ENCODE measurements at regions not wholly inside any gene's neighbourhood (a gene's known extent, or its start where the extent isn't known, plus 50 kb on each side); places are given as distances from the start of the nearest gene placed in this dataset.

DNA sequence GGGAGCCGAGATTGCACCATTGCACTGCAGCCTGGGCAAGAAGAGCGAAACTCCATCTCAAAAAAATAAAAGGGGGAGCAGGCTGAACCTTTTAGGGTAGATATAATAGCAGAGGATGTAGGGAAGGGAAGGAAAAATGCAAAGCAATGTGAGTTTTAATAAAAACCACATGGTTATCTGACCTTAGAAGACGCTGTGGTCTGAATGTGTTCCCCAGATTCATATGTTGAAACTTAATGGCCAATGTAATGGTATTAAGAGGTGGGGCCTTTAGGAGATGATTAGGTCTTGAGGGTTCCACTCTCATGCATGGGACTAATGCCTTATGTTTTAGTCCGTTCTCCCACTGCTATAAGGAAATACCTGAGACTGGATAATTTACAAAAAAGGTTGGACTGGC, 114.1 kb upstream of the STX18 start:
- no peaks in the 10 kb centered on the region for H3K27me3 ChIP-seq (ENCODE audit: insufficient read depth, low read depth)
- no peaks in the 10 kb centered on the region for H3K79me2 ChIP-seq (ENCODE audit: insufficient read depth, low read depth)
- H3K4me2 ChIP-seq: no peak overlapping the region
- no peak overlapping the region for H3K4me3 ChIP-seq (IDR thresholded peaks at IDR 0.05; ENCODE audit: insufficient read depth, low read depth, low read length)
- no peak overlapping the region for H3K27ac ChIP-seq
- H3K36me3 ChIP-seq (ENCODE audit: insufficient read depth): no peaks in the 10 kb centered on the region
- TF ChIP-seq, protein P1, sequence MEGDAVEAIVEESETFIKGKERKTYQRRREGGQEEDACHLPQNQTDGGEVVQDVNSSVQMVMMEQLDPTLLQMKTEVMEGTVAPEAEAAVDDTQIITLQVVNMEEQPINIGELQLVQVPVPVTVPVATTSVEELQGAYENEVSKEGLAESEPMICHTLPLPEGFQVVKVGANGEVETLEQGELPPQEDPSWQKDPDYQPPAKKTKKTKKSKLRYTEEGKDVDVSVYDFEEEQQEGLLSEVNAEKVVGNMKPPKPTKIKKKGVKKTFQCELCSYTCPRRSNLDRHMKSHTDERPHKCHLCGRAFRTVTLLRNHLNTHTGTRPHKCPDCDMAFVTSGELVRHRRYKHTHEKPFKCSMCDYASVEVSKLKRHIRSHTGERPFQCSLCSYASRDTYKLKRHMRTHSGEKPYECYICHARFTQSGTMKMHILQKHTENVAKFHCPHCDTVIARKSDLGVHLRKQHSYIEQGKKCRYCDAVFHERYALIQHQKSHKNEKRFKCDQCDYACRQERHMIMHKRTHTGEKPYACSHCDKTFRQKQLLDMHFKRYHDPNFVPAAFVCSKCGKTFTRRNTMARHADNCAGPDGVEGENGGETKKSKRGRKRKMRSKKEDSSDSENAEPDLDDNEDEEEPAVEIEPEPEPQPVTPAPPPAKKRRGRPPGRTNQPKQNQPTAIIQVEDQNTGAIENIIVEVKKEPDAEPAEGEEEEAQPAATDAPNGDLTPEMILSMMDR (conservative IDR thresholded peaks at IDR 0.05; ENCODE audit: low read depth, low read length): no peak
- H2AFZ ChIP-seq (ENCODE audit: low read depth): no peak overlapping the region
- H3K9ac ChIP-seq: no peak overlapping the region
- H4K20me1 ChIP-seq (ENCODE audit: insufficient read depth): no peaks in the 10 kb centered on the region
- H3K4me1 ChIP-seq (ENCODE audit: low read depth, poor library complexity, severe bottlenecking): no peaks in the 10 kb centered on the region

DNA sequence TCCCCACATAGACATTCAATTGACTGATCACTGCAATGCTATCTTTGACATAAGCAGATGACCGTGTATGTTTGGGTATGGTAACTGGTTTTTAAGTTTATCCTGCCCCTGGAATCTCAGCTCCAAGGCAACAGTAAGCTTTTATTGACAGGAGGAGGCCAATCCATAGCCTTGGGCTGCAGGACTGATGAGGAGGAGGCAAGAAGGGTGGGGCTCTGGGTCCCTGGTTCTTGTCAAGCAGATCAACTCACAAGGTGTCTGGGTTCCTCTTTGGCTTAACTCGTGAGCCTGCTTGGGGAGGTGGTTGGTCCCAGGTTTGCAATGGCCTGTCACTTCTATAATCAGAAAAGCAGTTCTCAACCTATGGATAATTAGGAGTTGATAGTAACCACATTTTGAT, 113.2 kb upstream of the STX18 start:
- Histone ChIP-seq H3K27ac (no peak overlapping the region), H3K4me2 (no peak overlapping the region), H3K36me3 (ENCODE audit: insufficient read depth) (no peaks in the 10 kb centered on the region), H3K27me3 (ENCODE audit: insufficient read depth, low read depth) (no peaks in the 10 kb centered on the region), H2AFZ (ENCODE audit: low read depth) (no peak overlapping the region), H3K4me1 (ENCODE audit: low read depth, poor library complexity, severe bottlenecking) (no peaks in the 10 kb centered on the region), H3K9ac (no peak overlapping the region), H3K79me2 (ENCODE audit: insufficient read depth, low read depth) (no peaks in the 10 kb centered on the region), H3K4me3 (IDR thresholded peaks at IDR 0.05; ENCODE audit: insufficient read depth, low read depth, low read length) (no peak overlapping the region), H4K20me1 (ENCODE audit: insufficient read depth) (no peaks in the 10 kb centered on the region)
- TF ChIP-seq, protein P1 (conservative IDR thresholded peaks at IDR 0.05; ENCODE audit: low read depth, low read length): no peak

DNA sequence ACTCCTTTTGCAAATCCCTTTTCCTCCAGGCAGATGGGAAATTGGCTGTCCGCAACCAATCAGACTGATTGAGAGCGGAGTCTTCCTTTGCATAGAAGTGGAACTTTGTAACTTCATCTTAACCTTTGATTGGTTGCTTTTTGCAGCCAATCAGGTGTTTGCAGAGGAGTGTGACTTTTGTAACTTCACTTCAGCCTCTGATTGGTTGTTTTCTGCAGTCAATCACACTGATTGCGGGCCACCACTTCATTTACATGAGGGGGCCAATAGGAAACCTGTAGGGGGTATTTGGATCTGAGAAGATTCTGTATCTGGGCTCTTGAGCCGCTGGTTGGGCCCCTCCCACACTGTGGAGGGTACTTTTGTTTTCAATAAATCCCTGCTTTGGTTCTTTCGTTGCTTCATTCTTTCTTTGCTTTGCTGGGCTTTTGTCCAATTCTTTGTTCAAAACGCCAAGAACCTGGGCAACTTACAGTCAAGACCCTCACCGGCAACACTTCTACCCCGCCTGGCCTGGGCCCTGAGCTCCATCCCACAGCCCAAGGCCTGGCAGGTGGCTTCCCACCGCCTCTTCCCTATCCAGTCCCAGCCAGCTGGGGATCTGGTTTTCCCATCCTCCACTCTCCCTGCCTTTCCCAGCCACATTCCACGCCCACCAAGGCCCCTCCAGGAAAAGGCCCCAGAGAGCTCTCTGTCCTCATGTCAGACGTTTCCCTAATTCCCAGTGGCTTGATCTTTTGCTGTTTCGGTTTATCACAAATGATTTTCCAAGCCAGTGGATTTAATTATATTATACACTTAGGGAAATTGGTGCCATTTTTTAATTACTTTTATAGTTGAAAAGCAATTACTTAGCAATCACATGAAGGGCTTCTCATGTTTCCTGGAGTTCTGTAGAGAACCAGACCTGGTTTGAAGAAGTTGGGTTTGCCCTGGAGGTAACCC, 110.2 kb upstream of the STX18 start:
- Histone ChIP-seq H3K4me3 (IDR thresholded peaks at IDR 0.05; ENCODE audit: insufficient read depth, low read depth, low read length) (no peak overlapping the region), H3K4me2 (no peak overlapping the region), H3K36me3 (ENCODE audit: insufficient read depth) (no peaks in the 10 kb centered on the region), H3K4me1 (ENCODE audit: low read depth, poor library complexity, severe bottlenecking) (no peaks in the 10 kb centered on the region), H3K79me2 (ENCODE audit: insufficient read depth, low read depth) (no peaks in the 10 kb centered on the region), H3K9ac (no peak overlapping the region), H2AFZ (ENCODE audit: low read depth) (no peak overlapping the region), H3K27me3 (ENCODE audit: insufficient read depth, low read depth) (no peaks in the 10 kb centered on the region), H3K27ac (no peak overlapping the region), H4K20me1 (ENCODE audit: insufficient read depth) (no peaks in the 10 kb centered on the region)
- TF ChIP-seq, protein P1 (conservative IDR thresholded peaks at IDR 0.05; ENCODE audit: low read depth, low read length): no peak

DNA sequence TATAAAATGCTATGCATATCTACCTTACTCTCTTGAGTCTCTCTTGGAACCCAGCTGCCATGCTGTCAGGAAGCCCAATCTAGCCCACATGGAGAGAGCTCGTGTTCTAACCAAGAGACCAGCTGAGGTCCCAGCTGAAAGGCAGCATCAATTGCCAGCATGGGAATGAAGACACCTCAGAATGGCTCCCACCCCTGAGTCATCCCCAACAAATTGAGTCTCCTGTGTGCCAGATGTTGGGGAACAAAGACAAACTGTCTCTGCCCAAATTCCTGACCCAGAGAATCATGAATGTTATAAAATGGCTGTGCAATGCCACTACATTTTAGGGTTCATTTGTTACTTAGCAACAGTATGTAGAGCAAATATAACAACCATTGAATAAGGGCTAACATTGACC, 105.2 kb upstream of the STX18 start:
- no peaks in the 10 kb centered on the region for H4K20me1 ChIP-seq (ENCODE audit: insufficient read depth)
- H3K9ac ChIP-seq: no peak overlapping the region
- H3K27ac ChIP-seq: no peak overlapping the region
- no peak overlapping the region for H3K4me2 ChIP-seq
- TF ChIP-seq, protein P1 (conservative IDR thresholded peaks at IDR 0.05; ENCODE audit: low read depth, low read length): no peak
- no peaks in the 10 kb centered on the region for H3K79me2 ChIP-seq (ENCODE audit: insufficient read depth, low read depth)
- no peaks in the 10 kb centered on the region for H3K27me3 ChIP-seq (ENCODE audit: insufficient read depth, low read depth)
- H3K4me3 ChIP-seq (IDR thresholded peaks at IDR 0.05; ENCODE audit: insufficient read depth, low read depth, low read length): no peak overlapping the region
- no peaks in the 10 kb centered on the region for H3K4me1 ChIP-seq (ENCODE audit: low read depth, poor library complexity, severe bottlenecking)
- no peaks in the 10 kb centered on the region for H3K36me3 ChIP-seq (ENCODE audit: insufficient read depth)
- no peak overlapping the region for H2AFZ ChIP-seq (ENCODE audit: low read depth)
